HAP-1 (cell line): ENCODE measurements at regions not wholly inside any gene's neighbourhood (a gene's known extent, or its start where the extent isn't known, plus 50 kb on each side); places are given as distances from the start of the nearest gene placed in this dataset.

Source experiments
- DNase-seq, 2 experiments: peaks; one replicate each; pipeline ENCODE4 v3.0.0-alpha.2; 2016 to 2020; ENCODE audit warnings: low spot score in 2 of 2
- H3K27me3 ChIP-seq: fragments of 250-450 bp; sonication (Bioruptor Pico); 2 replicates; pipeline ENCODE4 v1.5.1; 2020; ENCODE audit warnings: low read depth, mild to moderate bottlenecking, moderate library complexity
- H3K36me3 ChIP-seq: fragments of 250-450 bp; sonication (Bioruptor Pico); replicated peaks from 2 replicates; pipeline ENCODE4 v1.5.1; 2020; ENCODE audit warnings: mild to moderate bottlenecking
- H3K4me1 ChIP-seq: fragments of 250-450 bp; sonication (Bioruptor Pico); 2 replicates; pipeline ENCODE4 v1.5.1; 2020; ENCODE audit warnings: mild to moderate bottlenecking
- H3K4me3 ChIP-seq: fragments of 250-450 bp; sonication (Bioruptor Pico); 2 replicates; pipeline ENCODE4 v1.5.1; 2020; ENCODE audit warnings: mild to moderate bottlenecking, moderate library complexity
- H3K9me3 ChIP-seq: fragments of 250-450 bp; sonication (Bioruptor Pico); 2 replicates; pipeline ENCODE4 v1.5.1; 2020; ENCODE audit warnings: mild to moderate bottlenecking, moderate library complexity
- in situ Hi-C: fragments of 300-500 bp; cut with MboI; formaldehyde crosslinking; loops from 3 replicates; pipeline ENCODE4 v1.14.3; 2020; ENCODE audit warnings: low sequenced_read_pairs, inconsistent platforms, mixed read lengths

- DNase-seq: no peak
- Histone ChIP-seq H3K9me3 (no peaks in the 10 kb centered on the region), H3K4me1 (no peaks in the 10 kb centered on the region), H3K4me3 (no peak overlapping the region), H3K36me3 (no peaks in the 10 kb centered on the region), H3K27me3 (peaks cover 2% of the 10 kb centered on the region; the same call in 1 of the 2 replicates)
- in situ Hi-C loops: no loop called here
Measured at GRCh38 chr2:57434441-57434840, 612.2 kb upstream of the VRK2 start.

- Histone ChIP-seq H3K9me3 (no peaks in the 10 kb centered on the region), H3K36me3 (no peaks in the 10 kb centered on the region), H3K27me3 (peaks cover 2% of the 10 kb centered on the region; the same call in 1 of the 2 replicates), H3K4me1 (no peaks in the 10 kb centered on the region), H3K4me3 (no peak overlapping the region)
- in situ Hi-C loops: no loop called here
- DNase-seq: no peak
Measured at GRCh38 chr2:57434972-57435371, 611.6 kb upstream of the VRK2 start.

- Histone ChIP-seq H3K9me3 (no peaks in the 10 kb centered on the region), H3K4me1 (no peaks in the 10 kb centered on the region), H3K4me3 (no peak overlapping the region), H3K27me3 (peaks cover 2% of the 10 kb centered on the region; the same call in 1 of the 2 replicates), H3K36me3 (no peaks in the 10 kb centered on the region)
- in situ Hi-C loops: no loop called here
- DNase-seq: no peak
Measured at GRCh38 chr2:57437077-57437476, 609.5 kb upstream of the VRK2 start.

GRCh38 chr2:57440437-57440836, 606.2 kb upstream of the VRK2 start:
- H3K4me1 ChIP-seq: no peaks in the 10 kb centered on the region
- no peaks in the 10 kb centered on the region for H3K36me3 ChIP-seq
- in situ Hi-C loops: no loop called here
- H3K9me3 ChIP-seq: no peaks in the 10 kb centered on the region
- H3K27me3 ChIP-seq: peaks cover 2% of the 10 kb centered on the region; the same call in 1 of the 2 replicates
- no peak overlapping the region for H3K4me3 ChIP-seq
- no peak for DNase-seq

GRCh38 chr2:57443086-57443485, 603.5 kb upstream of the VRK2 start:
- Histone ChIP-seq H3K4me1 (no peaks in the 10 kb centered on the region), H3K4me3 (no peak overlapping the region), H3K36me3 (no peaks in the 10 kb centered on the region), H3K27me3 (no peaks in the 10 kb centered on the region), H3K9me3 (no peaks in the 10 kb centered on the region)
- in situ Hi-C loops: no loop called here
- DNase-seq: no peak

GRCh38 chr2:57443973-57444521, 602.6 kb upstream of the VRK2 start:
- Histone ChIP-seq H3K36me3 (no peaks in the 10 kb centered on the region), H3K9me3 (no peaks in the 10 kb centered on the region), H3K4me3 (no peak overlapping the region), H3K4me1 (no peaks in the 10 kb centered on the region), H3K27me3 (no peaks in the 10 kb centered on the region)
- no peak for DNase-seq
- in situ Hi-C loops: no loop called here

- Histone ChIP-seq H3K4me3 (no peak overlapping the region), H3K4me1 (no peaks in the 10 kb centered on the region), H3K9me3 (no peaks in the 10 kb centered on the region), H3K27me3 (no peaks in the 10 kb centered on the region; the same call in 1 of the 2 replicates), H3K36me3 (no peaks in the 10 kb centered on the region)
- in situ Hi-C loops: no loop called here
- DNase-seq: no peak
Measured at GRCh38 chr2:57444752-57445430, 601.7 kb upstream of the VRK2 start.

- Histone ChIP-seq H3K9me3 (no peaks in the 10 kb centered on the region), H3K36me3 (no peaks in the 10 kb centered on the region), H3K27me3 (no peaks in the 10 kb centered on the region; the same call in 1 of the 2 replicates), H3K4me1 (no peaks in the 10 kb centered on the region; the same call in 1 of the 2 replicates), H3K4me3 (no peak overlapping the region)
- in situ Hi-C loops: no loop called here
- DNase-seq: no peak
Measured at GRCh38 chr2:57448816-57449215, 597.8 kb upstream of the VRK2 start.

GRCh38 chr2:57450170-57450569, 596.4 kb upstream of the VRK2 start:
- Histone ChIP-seq H3K36me3 (no peaks in the 10 kb centered on the region), H3K9me3 (no peaks in the 10 kb centered on the region), H3K4me1 (no peaks in the 10 kb centered on the region; the same call in 1 of the 2 replicates), H3K27me3 (no peaks in the 10 kb centered on the region; the same call in 1 of the 2 replicates), H3K4me3 (no peak overlapping the region)
- DNase-seq: no peak
- in situ Hi-C loops: no loop called here

GRCh38 chr2:57452634-57453033, 594.0 kb upstream of the VRK2 start:
- Histone ChIP-seq H3K4me1 (no peaks in the 10 kb centered on the region; the same call in 1 of the 2 replicates), H3K27me3 (no peaks in the 10 kb centered on the region; the same call in 1 of the 2 replicates), H3K36me3 (no peaks in the 10 kb centered on the region), H3K4me3 (no peak overlapping the region), H3K9me3 (no peaks in the 10 kb centered on the region)
- in situ Hi-C loops: no loop called here
- DNase-seq: peak in 1 of 2 experiments; percentile 9

GRCh38 chr2:57453945-57454344, 592.7 kb upstream of the VRK2 start:
- in situ Hi-C loops: no loop called here
- Histone ChIP-seq H3K9me3 (no peaks in the 10 kb centered on the region), H3K36me3 (no peaks in the 10 kb centered on the region), H3K27me3 (no peaks in the 10 kb centered on the region; the same call in 1 of the 2 replicates), H3K4me3 (no peak overlapping the region), H3K4me1 (no peaks in the 10 kb centered on the region; the same call in 1 of the 2 replicates)
- DNase-seq: no peak

GRCh38 chr2:57460396-57461276, 586.0 kb upstream of the VRK2 start:
- in situ Hi-C loops: no loop called here
- no peaks in the 10 kb centered on the region for H3K27me3 ChIP-seq
- H3K36me3 ChIP-seq: no peaks in the 10 kb centered on the region
- H3K4me1 ChIP-seq: no peaks in the 10 kb centered on the region; the same call in 1 of the 2 replicates
- no peak for DNase-seq
- no peak overlapping the region for H3K4me3 ChIP-seq
- H3K9me3 ChIP-seq: no peaks in the 10 kb centered on the region

GRCh38 chr2:57461624-57462023, 585.0 kb upstream of the VRK2 start:
- H3K4me1 ChIP-seq: no peaks in the 10 kb centered on the region; the same call in 1 of the 2 replicates
- H3K36me3 ChIP-seq: no peaks in the 10 kb centered on the region
- no peak for DNase-seq
- no peaks in the 10 kb centered on the region for H3K9me3 ChIP-seq
- H3K4me3 ChIP-seq: no peak overlapping the region
- H3K27me3 ChIP-seq: no peaks in the 10 kb centered on the region
- in situ Hi-C loops: no loop called here

- Histone ChIP-seq H3K4me3 (no peak overlapping the region), H3K27me3 (no peaks in the 10 kb centered on the region), H3K36me3 (no peaks in the 10 kb centered on the region), H3K9me3 (no peaks in the 10 kb centered on the region), H3K4me1 (no peaks in the 10 kb centered on the region)
- no peak for DNase-seq
- in situ Hi-C loops: no loop called here
Measured at GRCh38 chr2:57465067-57465466, 581.5 kb upstream of the VRK2 start.
